GM21529 (cell line): ENCODE measurements at regions not wholly inside any gene's neighbourhood (a gene's known extent, or its start where the extent isn't known, plus 50 kb on each side); places are given as distances from the start of the nearest gene placed in this dataset.
"Not testable (repeated sequence)": the region's sequence is repeated elsewhere in the genome, so short reads cannot be mapped to it uniquely, and the experiment has no call there.

Source experiments
- ATAC-seq: cut with Tn5 transposase; IDR thresholded peaks from one replicate; pipeline ENCODE4 v1.9.1; 2021; ENCODE audit not compliant: unreplicated experiment

DNA sequence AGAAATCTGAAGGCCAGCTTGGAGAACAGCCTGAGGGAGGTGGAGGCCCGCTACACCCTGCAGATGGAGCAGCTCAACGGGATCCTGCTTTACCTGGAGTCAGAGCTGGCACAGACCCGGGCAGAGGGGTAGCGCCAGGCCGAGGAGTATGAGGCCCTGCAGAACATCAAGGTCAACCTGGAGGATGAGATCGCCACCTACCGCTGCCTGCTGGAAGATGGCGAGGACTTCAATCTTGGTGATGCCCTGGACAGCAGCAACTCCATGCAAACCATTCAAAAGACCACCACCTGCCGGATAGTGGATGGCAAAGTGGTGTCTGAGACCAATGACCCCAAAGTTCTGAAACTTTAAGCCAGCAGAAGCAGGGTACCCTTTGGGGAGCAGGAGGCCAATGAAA is 318.4 kb downstream of the ZFHX3 start:
- ATAC-seq: not testable (repeated sequence)

DNA sequence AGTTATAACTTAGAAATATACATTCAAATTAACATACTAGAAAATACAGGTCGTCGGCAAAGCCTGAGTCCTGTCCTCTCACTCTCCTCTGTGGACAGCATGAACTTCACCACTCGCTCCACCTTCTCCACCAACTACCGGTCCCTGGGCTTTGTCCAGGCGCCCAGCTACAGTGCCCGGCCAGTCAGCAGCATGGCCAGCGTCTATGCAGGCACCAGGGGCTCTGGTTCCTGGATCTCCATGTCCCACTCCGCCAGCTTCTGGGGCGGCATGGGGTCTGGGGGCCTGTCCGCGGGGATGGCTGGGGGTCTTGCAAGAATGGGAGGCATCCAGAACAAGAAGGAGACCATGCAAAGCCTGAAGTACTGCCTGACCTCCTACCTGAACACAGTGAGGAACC is 319.4 kb downstream of the ZFHX3 start:
- no peak for ATAC-seq

DNA sequence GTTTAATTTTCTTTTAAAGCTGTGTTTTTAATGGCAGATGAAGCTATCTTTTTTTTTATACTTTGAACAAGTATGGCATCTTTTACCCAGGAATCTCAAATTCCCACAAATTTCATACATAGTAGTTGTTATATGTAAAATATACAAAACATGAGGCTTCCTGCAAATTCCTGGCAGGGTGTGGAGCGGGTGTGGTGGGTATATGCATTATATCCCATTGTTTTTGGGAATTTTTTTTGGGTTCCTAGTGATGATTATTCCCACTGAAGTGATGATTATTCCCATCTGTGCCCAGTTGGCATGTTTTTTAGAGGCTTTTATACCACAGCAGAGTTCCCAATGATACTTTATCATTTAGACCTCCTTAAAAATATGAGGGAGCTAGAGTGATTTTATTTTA is 320.4 kb downstream of the ZFHX3 start:
- ATAC-seq: no peak

DNA sequence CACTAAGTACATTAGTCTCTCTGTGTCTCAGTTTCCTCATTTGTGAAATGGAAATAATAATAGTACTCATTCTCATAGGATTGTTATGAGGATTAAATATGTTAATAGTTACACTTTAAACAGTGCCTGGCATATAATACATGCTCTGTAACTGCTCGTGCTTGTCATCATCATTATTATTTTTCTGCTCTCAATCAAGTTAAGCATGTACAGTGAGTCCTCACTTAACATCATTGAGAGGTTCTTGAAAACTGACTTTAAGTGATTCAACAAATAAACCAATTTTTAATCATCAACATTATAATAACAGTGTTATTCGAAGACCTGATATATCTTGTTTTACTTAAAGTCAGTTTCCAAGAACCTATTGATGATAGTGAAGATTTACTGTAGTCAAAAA is 322.3 kb downstream of the ZFHX3 start:
- ATAC-seq: no peak

DNA sequence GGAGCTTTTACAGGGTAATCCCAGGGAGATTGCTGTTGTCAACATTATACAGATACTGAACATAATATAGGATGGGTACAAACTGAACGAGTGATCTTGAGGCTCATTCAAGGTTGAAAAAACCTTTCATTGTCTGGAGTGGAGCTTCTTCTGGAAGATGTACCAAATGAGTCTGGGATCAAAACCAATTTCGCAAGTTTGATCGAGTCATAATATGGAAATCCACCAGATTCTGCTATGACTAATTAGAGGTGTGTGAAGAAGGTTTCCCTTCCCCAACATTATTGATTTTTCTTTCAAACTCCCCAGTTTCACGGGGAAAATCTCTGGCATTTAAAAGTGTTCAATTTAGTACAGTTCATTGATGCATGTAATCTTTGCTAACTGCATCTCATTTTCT is 324.1 kb downstream of the ZFHX3 start:
- ATAC-seq: no peak

DNA sequence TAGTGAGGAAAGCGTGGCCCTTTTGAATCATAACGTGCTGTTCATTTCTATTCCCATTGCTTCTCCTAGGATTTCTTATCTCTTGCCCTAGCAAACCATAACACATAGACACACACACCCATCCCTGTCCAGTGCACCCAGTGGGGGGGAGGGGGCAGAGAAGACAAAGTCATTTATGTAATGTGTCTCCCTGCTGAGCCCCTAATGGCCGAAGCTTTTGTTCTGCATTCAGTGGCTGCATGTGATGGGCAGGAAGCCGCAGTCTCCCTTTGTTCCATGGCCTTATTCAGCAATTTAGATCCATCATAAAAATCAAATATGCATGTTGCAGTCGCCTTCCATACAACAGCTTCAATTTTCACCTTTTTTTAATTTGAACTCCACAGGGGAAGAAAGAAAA is 325.4 kb downstream of the ZFHX3 start:
- ATAC-seq: no peak

DNA sequence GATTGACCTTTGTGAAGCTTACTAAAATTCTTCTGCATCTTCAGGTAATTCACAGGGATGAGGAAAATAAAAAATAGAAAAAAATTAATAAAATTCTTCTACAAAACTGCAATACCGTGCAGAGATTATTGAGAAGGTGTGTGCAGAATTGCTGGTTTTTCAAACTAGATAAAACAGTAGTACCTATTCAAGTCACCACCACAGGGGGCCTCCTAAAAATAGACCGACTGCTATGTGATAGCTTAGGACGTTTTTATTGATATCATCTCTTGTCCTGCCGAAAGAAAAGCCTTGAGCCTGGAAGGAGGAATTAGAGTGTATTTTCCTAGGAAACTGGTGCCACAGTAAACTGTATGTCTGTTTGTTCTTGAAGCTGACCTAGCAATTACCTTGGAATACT is 325.9 kb downstream of the ZFHX3 start:
- no peak for ATAC-seq

DNA sequence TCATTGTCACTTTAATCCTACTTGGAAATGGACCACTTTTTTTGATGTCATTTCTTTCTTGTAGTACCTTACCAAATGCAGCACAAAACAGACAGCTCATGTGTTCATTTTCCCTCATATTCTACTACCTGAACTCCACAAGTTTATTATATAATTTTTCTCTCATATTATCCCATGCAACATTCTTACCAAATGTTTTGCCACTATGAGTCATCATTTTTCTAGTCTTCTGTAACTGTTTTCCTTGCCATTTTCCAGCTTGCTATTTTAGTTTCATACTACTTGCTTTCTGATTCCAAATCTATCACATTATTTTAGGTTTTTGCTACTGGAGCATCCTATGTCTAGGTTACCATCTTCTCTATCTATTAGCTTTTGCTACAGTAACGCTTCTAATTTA is 332.7 kb downstream of the ZFHX3 start:
- no peak for ATAC-seq

DNA sequence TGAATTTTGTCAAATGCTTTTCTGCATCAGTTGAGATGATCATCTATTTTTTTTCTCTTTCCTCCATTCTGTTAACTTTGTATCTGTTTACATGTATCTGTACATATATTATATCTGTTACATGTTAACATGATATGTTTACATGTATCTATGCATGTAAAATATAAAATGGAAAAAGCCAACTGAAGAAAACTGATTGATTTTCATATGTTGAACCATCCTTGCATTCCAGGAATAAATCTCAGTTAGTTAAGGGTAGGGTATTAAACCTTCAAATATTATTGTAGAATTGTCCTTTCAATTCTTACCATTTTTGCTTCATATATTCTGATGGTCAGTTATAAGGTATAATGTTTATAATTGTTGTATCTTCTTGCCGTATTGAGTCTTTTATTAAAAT is 336.1 kb downstream of the ZFHX3 start:
- no peak for ATAC-seq

DNA sequence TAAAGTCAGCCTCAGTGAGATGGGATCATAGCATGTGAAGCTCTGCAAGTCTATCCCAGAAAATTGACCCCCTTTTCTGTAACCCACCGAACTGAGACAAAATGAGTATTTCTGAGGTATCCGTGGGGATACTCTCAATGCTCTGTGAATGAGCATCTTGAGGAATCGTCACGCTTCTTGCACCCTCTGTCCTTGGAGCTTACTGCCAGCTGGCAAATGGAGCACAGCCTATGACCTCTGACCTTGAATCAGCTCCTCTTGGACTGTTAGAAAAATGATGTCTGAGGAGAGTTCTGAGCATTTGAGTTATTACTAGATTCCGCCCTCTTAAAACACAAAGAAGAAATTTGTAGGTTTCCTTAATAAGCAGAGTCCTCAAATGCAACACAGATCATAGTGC is 342.1 kb downstream of the ZFHX3 start:
- ATAC-seq: no peak

DNA sequence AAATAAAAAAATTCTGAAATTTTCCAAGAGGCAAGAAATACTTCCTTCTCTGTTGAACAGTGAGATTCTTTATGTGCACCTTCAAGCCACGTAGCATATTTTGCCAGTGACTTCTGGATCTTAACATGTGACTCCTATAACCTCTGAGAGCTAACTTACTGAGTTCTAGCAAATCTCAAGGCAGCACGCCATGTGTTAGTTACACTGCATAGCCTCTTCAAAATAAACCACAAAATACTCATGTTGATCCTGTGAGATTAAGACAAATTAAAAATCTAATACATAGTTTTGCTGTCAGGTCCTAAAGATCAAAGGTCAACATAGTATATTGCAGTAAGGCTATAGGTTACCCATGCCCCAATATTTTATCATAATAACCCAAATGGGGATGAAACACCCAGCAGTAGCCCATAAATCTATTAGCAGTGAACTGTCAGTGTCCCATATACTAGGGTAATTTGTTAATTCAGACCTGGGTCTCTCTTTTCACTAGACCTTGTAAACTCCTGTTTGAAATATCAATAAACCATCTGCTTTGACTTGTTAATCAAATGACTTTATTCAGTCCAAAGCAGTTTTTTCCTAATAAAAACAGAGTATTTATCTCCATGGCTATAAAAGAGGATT is 343.1 kb downstream of the ZFHX3 start:
- ATAC-seq: no peak

DNA sequence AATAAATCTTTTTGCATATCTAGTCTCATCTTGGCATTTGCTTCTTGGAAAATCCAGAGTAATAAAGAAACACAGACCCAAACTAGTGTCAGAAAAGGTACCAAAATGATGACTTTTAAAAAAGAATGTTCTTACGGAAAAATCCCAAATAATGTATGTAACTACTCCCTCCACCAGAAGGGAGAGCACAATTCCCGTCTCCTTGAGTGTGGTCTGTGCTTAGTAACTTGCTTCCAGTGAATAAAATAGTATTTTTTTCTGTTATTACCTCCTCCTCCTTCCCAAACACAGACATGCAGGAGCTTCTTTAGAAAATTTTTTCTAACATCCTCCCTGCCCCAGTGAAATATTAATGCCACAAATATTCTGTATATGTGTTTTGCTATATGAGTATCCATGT is 358.1 kb downstream of the ZFHX3 start:
- ATAC-seq: no peak

DNA sequence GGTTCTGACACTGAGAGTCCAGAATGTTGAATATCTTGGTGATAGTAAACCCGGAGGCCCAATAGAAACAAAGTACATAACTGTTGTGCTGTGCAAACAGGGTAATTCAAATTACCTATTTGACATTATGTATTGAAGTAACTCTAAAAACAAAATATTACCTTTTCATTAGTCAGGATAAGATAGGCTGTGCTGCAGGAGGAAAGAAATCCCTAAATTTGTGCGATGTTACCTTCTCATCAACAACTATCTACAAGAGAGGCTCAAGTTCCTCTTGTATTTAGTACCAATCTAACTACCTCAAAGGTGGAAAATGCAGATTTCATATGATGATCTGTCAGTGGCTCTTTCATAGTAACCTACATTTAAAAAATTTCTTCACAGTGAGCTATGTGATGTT is 367.2 kb downstream of the ZFHX3 start:
- ATAC-seq: no peak

DNA sequence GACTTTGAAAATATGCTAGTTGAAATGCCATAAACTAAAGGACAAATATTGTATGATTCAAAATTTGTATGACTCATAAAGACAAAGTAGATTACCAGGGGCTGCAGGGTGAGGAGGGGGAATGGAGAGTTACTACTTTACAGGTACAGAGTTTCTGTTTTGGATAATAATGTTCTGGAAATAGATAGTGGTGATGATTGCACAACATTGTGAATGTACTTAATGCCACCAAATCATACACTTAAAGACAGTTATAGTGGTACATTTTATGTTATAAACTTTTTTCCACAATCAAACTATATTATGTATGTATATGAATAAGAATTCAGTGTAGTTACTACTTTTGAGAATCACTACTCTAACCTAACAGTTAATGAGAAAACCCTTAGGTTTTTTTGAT is 368.1 kb downstream of the ZFHX3 start:
- no peak for ATAC-seq

DNA sequence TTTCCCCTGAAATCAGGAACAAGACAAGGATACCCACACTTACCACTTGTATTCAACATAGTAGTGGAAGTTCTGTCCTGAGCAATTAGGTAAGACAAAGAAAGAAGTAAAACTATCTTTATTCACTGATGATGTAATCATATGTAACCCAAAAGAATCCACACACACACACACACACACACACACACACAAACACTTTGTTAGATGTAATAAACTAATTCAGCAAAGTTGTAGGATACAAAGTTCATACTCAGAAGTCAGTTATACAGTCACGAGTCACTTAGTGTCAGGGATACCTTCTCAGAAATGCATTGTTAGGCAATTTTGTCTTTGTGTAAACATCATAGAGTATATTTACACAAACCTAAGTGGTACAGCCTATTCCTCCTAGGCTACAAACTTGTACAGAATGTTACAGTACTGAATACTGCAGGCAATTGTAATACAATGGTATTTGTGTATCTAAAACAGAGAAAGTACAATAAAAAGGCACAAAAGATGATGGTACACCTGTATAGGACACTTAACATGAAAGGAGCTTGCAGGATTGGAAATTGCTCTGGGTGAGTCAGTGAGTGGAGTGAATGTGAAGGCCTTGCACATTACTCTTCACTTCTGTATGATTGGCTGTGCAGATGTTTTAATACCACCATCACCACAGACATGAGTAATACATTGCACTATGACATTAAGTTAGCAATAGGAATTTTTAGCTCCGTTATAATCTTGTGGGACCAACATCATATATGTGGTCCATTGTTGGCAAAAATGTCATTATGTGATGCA is 370.1 kb downstream of the ZFHX3 start:
- ATAC-seq: no peak

DNA sequence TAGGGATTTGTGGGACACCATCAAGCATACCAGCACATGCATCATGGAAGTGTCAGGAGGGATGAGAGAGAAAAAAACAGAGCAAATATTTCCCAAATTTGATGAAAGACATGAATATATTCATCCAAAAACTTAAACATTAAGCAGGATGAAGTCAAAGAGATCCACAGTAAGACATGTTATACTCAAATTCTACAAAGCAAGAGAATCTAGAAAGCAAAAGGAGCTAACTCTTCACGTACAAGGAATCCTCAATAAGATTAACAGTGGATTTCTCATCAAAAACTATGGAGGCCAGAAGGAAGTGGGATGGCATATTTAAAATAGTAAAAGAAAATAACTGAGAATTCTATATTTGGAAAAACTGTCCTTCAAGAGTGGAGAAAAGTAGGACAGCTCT is 374.8 kb downstream of the ZFHX3 start:
- no peak for ATAC-seq

DNA sequence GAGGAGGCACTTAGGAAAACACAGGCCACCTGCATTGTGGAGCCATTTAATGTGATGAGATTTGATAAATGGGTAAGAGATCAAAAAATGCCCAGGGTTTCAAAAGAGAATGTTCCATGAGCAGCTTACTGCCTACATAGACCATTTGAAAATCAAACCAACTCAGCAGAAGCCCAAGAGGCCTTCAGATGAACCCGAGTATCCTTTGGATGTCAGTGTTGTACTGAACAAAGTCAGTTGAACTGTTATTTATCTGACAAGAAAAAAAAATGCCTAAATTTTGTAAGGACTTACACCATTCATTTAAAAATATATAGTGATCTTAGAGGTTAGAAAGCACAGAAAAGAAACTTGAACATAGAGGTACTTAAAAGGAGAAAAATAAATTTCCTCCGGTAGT is 381.7 kb downstream of the ZFHX3 start:
- no peak for ATAC-seq

DNA sequence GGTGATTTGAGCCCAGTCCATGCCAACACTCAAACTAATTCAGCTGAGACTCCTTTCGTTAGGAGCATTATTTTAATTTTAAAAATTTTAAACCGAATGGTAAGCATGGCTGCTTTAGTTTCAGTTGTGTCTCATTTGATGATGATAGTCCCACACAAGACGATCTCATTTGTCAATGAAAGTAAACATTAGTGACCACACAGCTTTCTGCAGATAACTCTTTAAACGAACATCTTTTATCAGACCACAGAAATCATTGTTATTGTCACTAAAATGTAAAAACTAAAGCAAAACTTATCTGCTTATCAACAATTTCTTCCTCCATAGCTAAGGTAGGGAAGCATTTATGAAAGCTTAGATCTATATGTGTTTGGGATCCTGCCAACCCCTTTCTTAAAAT is 382.2 kb downstream of the ZFHX3 start:
- no peak for ATAC-seq

DNA sequence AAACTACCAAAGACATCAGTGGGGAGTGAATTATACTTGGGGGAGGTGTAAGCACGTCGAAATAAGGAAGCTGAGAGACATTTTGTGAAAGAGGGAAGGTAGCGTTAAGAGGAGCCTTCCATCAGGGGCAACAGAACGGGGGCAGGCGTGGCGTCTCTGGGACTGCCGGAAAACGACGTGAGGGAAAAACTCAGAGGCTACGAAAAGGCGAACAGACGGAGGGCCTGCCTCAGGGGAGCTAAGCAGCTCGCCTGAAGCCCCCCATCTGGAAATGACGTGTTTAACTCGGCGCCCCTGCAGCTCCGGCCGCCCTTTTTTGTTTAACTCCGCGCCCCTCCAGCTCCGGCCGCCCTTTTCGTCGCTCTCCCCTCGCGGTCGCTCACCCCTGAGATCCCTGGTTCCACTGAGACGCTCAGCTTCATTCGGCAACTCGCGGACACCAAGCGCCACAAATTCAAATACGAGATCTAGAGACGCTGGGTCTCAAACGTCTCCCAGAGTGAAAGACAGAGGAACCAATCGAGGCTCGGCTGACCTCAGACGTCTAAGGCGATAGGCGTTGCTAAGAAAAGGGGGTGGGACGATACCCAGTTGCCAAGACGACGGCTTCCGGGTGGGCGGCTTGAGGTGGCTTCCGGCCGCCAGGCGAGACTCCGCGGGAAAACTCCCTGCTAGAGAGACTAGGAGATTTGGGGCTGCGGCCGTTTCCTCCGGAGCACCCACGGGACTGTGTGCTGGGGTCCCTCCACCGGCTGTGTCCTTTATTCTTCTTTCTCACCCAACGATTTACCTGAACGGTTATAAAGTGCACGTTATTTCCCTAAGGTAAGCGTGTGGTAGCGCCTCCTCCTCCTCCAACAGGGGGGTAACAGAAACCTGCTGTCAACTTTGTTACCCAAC is 383.2 kb downstream of the ZFHX3 start:
- ATAC-seq: peak; percentile 99

DNA sequence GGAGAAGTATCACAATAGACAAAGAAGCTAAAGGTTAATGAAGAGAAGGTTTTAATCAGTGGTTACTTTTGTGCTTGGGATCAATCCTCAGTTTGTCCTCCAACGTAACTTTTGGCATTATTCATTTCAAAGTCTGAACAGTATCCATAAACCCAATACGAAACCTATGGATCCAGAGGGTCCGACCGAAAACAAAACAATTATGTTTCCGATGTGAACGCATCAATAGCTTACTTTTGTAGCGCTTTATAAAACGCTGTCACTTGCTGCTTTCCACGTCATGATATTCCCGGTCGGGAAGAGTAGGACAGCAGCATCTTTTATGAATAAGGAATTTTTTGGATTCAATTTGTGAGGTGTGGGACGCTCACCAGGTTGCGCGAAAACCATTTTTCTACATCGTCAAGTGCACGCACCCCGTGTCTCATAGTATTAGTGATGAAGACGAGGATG is 383.8 kb downstream of the ZFHX3 start:
- ATAC-seq: no peak

DNA sequence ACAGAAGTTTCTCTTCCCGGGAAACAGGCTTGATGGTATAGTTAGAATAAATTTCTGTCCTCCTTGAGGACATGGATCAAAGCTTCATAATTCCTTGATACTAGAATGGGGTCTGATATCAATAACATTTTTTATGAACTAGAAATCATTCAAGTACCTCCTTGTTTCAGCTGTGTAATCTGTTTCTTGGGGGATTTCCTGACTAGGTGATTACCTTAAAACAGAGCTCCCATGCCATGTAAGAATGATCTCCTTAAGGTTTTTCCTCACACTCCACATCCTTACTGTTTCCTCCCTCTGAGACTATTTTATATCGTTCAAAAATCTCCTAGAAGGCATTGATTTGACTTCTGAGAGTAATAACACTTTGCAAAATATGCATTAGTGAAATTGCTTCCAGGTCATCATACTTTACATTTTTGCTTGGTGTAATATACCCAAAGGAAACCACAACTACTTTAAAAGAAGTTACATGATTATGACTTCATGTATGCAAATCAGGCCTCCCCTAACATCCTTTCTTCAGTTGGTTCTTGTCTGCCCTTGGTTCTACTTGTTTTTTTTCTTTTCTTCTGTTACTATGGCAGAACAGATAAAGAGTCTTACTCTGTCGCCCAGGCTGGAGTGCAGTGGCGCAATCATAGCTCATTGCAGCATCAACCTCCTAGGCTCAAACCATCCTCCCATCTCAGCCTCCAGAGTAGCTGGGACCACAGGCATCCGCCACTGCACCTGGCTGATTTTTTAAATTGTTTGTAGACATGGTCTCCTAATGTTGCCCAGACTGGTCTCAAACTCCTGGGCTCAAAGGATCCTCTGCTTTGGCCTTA is 388.8 kb downstream of the ZFHX3 start:
- no peak for ATAC-seq
